OCI-LY1 (cell line): ENCODE measurements at regions not wholly inside any gene's neighbourhood (a gene's known extent, or its start where the extent isn't known, plus 50 kb on each side); places are given as distances from the start of the nearest gene placed in this dataset.

Experiments used
- H2AFZ ChIP-seq: fragments of 200-600 bp; sonication (generic), shearing (Covaris generic); 2 replicates; pipeline ENCODE4 v1.6.0; 2014; ENCODE audit warnings: antibody characterized with exemption, mild to moderate bottlenecking, low read length
- H3F3A ChIP-seq: fragments of 200-600 bp; sonication (generic), shearing (Covaris generic); 2 replicates; pipeline ENCODE4 v1.6.0; 2014; ENCODE audit warnings: mild to moderate bottlenecking, antibody characterized with exemption, low read length, moderate library complexity; ENCODE audit not compliant: insufficient read depth
- H3K27ac ChIP-seq: fragments of 200-600 bp; sonication (generic); 2 replicates; pipeline ENCODE4 v1.5.1; 2014; ENCODE audit warnings: low read length, mixed run types, mild to moderate bottlenecking, low read depth; ENCODE audit not compliant: poor library complexity, severe bottlenecking
- H3K27me3 ChIP-seq: fragments of 200-600 bp; sonication (generic); 2 replicates; pipeline ENCODE4 v1.6.0; 2014; ENCODE audit warnings: antibody characterized with exemption, mild to moderate bottlenecking, low read length, moderate library complexity; ENCODE audit not compliant: insufficient read depth
- H3K36me3 ChIP-seq: fragments of 200-600 bp; sonication (generic); 2 replicates; pipeline ENCODE4 v1.6.1; 2014; ENCODE audit warnings: mild to moderate bottlenecking, antibody characterized with exemption, low read length, moderate library complexity, mixed read lengths; ENCODE audit not compliant: insufficient read depth
- H3K4me1 ChIP-seq: fragments of 200-600 bp; sonication (generic); 2 replicates; pipeline ENCODE4 v1.5.1; 2014; ENCODE audit warnings: mild to moderate bottlenecking, low read length, moderate library complexity; ENCODE audit not compliant: insufficient read depth, severe bottlenecking
- H3K4me2 ChIP-seq: fragments of 200-600 bp; sonication (generic), shearing (Covaris generic); 2 replicates; pipeline ENCODE4 v1.6.1; 2014; ENCODE audit warnings: low read length
- H3K4me3 ChIP-seq: fragments of 200-600 bp; sonication (generic); 2 replicates; pipeline ENCODE4 v1.5.1; 2014; ENCODE audit warnings: low read length, low read depth, mild to moderate bottlenecking, mixed read lengths; ENCODE audit not compliant: poor library complexity, severe bottlenecking
- H3K79me2 ChIP-seq: fragments of 200-600 bp; shearing (Covaris generic); 2 replicates; pipeline ENCODE4 v1.6.1; 2016; ENCODE audit warnings: mixed run types, low read length, mixed read lengths; ENCODE audit not compliant: insufficient read depth
- H3K9ac ChIP-seq: fragments of 200-600 bp; sonication (generic), shearing (Covaris generic); 2 replicates; pipeline ENCODE4 v1.6.1; 2014; ENCODE audit warnings: mild to moderate bottlenecking, low read length, mixed read lengths
- H3K9me2 ChIP-seq: fragments of 200-600 bp; sonication (generic), shearing (Covaris generic); 2 replicates; pipeline ENCODE4 v1.6.1; 2014; ENCODE audit warnings: low read depth, mild to moderate bottlenecking, low read length, mixed read lengths
- H3K9me3 ChIP-seq: fragments of 200-600 bp; shearing (Covaris generic); 2 replicates; pipeline ENCODE4 v1.6.1; 2014; ENCODE audit warnings: low read length, mixed read lengths
- H4K20me1 ChIP-seq: fragments of 200-600 bp; sonication (generic), shearing (Covaris generic); 2 replicates; pipeline ENCODE4 v1.6.0; 2016; ENCODE audit warnings: mild to moderate bottlenecking, low read length; ENCODE audit not compliant: insufficient read depth
- EZH2 ChIP-seq: fragments of 200-600 bp; sonication (generic), shearing (Covaris generic); IDR thresholded peaks from 2 replicates; pipeline ENCODE4 v1.8.0; 2017; ENCODE audit warnings: borderline replicate concordance, mixed run types, mild to moderate bottlenecking, antibody characterized with exemption, low read length, moderate library complexity, mixed read lengths
- TF ChIP-seq, protein P1 (sequence below): fragments of 200-600 bp; sonication (generic), shearing (Covaris generic); IDR thresholded peaks from 2 replicates; pipeline ENCODE4 v1.5.1; 2017; ENCODE audit warnings: mild to moderate bottlenecking, antibody characterized with exemption, low read length, moderate library complexity, mixed read lengths

- H3K27ac ChIP-seq: no peak overlapping the region
- H3K79me2 ChIP-seq: no peaks in the 10 kb centered on the region
- H3K4me2 ChIP-seq: no peak overlapping the region
- no peaks in the 10 kb centered on the region for H4K20me1 ChIP-seq
- TF ChIP-seq, protein P1, sequence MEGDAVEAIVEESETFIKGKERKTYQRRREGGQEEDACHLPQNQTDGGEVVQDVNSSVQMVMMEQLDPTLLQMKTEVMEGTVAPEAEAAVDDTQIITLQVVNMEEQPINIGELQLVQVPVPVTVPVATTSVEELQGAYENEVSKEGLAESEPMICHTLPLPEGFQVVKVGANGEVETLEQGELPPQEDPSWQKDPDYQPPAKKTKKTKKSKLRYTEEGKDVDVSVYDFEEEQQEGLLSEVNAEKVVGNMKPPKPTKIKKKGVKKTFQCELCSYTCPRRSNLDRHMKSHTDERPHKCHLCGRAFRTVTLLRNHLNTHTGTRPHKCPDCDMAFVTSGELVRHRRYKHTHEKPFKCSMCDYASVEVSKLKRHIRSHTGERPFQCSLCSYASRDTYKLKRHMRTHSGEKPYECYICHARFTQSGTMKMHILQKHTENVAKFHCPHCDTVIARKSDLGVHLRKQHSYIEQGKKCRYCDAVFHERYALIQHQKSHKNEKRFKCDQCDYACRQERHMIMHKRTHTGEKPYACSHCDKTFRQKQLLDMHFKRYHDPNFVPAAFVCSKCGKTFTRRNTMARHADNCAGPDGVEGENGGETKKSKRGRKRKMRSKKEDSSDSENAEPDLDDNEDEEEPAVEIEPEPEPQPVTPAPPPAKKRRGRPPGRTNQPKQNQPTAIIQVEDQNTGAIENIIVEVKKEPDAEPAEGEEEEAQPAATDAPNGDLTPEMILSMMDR: no peak
- no peak for TF ChIP-seq EZH2
- H3K4me3 ChIP-seq: no peak overlapping the region
- H2AFZ ChIP-seq: no peak overlapping the region
- no peaks in the 10 kb centered on the region for H3K27me3 ChIP-seq
- H3F3A ChIP-seq: no peaks in the 10 kb centered on the region
- H3K9me2 ChIP-seq: no peaks in the 10 kb centered on the region
- no peaks in the 10 kb centered on the region for H3K9me3 ChIP-seq
- H3K9ac ChIP-seq: no peak overlapping the region
- H3K36me3 ChIP-seq: no peaks in the 10 kb centered on the region
- no peaks in the 10 kb centered on the region for H3K4me1 ChIP-seq
These were observed 578.5 kb downstream of the ALG10 start for GRCh38 chr12:34600592-34601462.

GRCh38 chr12:34601689-34602088, 579.4 kb downstream of the ALG10 start:
- H3K4me3 ChIP-seq: no peak overlapping the region
- H3K9me3 ChIP-seq: no peaks in the 10 kb centered on the region
- H3K27me3 ChIP-seq: no peaks in the 10 kb centered on the region
- no peaks in the 10 kb centered on the region for H3K4me1 ChIP-seq
- no peaks in the 10 kb centered on the region for H3K79me2 ChIP-seq
- no peaks in the 10 kb centered on the region for H3K9me2 ChIP-seq
- H3K4me2 ChIP-seq: no peak overlapping the region
- H3K27ac ChIP-seq: no peak overlapping the region
- H3K36me3 ChIP-seq: no peaks in the 10 kb centered on the region
- no peaks in the 10 kb centered on the region for H4K20me1 ChIP-seq
- H3K9ac ChIP-seq: no peak overlapping the region
- H2AFZ ChIP-seq: no peak overlapping the region
- TF ChIP-seq EZH2: no peak
- TF ChIP-seq, protein P1: no peak
- H3F3A ChIP-seq: no peaks in the 10 kb centered on the region

GRCh38 chr12:34602213-34602940, 580.1 kb downstream of the ALG10 start:
- no peaks in the 10 kb centered on the region for H3K9me2 ChIP-seq
- no peaks in the 10 kb centered on the region for H3F3A ChIP-seq
- H3K79me2 ChIP-seq: no peaks in the 10 kb centered on the region
- no peaks in the 10 kb centered on the region for H4K20me1 ChIP-seq
- no peaks in the 10 kb centered on the region for H3K27me3 ChIP-seq
- no peak overlapping the region for H3K9ac ChIP-seq
- TF ChIP-seq, protein P1: no peak
- no peak for TF ChIP-seq EZH2
- H2AFZ ChIP-seq: no peak overlapping the region
- H3K9me3 ChIP-seq: no peaks in the 10 kb centered on the region
- H3K4me3 ChIP-seq: no peak overlapping the region
- H3K27ac ChIP-seq: no peak overlapping the region
- no peak overlapping the region for H3K4me2 ChIP-seq
- no peaks in the 10 kb centered on the region for H3K4me1 ChIP-seq
- H3K36me3 ChIP-seq: no peaks in the 10 kb centered on the region
